IMR-90 (cell line): ENCODE measurements at regions not wholly inside any gene's neighbourhood (a gene's known extent, or its start where the extent isn't known, plus 50 kb on each side); places are given as distances from the start of the nearest gene placed in this dataset.

Experiments
- ATAC-seq: fragments of 200-7000 bp; cut with Tn5 transposase; 2 replicates; pipeline ENCODE4 v1.9.1; 2020; ENCODE audit warnings: low read depth, mild to moderate bottlenecking, moderate library complexity
- BruUV-seq: library from RNA; stranded (reverse); fragments of 400-500 nt; replicated peaks from 2 replicates; lab custom pipeline; 2021; lab: Mats Ljungman, UMichigan
- CTCF ChIA-PET: fragments of 300-600 bp; formaldehyde crosslinking; extraction: SDS; loops from one replicate; lab custom pipeline; 2021; ENCODE audit warnings: antibody characterized with exemption; lab: Yijun Ruan, JAX
- POLR2A ChIA-PET: fragments of 300-600 bp; sonication (Branson Sonifier 250); formaldehyde crosslinking; loops from one replicate; lab custom pipeline; 2022; ENCODE audit warnings: antibody characterized with exemption; ENCODE audit not compliant: unreplicated experiment; lab: Charles Lee
- DNase-seq: peaks from one replicate; pipeline ENCODE4 v3.0.0; 2013
- H2AFZ ChIP-seq: replicated peaks from 2 replicates; pipeline ENCODE3; 2013; ENCODE audit warnings: low read length, mild to moderate bottlenecking; ENCODE audit not compliant: poor library complexity
- H2AK5ac ChIP-seq: 2 replicates; pipeline ENCODE4 v1.6.1; 2013; ENCODE audit warnings: low read depth, low read length, inconsistent platforms
- H2AK9ac ChIP-seq: replicated peaks from 2 replicates; pipeline ENCODE3; 2013; ENCODE audit warnings: mild to moderate bottlenecking, low read depth, low read length, moderate library complexity; ENCODE audit not compliant: poor library complexity
- H2BK120ac ChIP-seq: 2 replicates; pipeline ENCODE4 v1.6.1; 2013; ENCODE audit warnings: low read depth, low read length, inconsistent platforms
- H2BK15ac ChIP-seq: 3 replicates; pipeline ENCODE4 v1.6.1; 2013; ENCODE audit warnings: low read depth, low read length, inconsistent platforms
- H2BK20ac ChIP-seq: 2 replicates; pipeline ENCODE4 v1.6.1; 2013; ENCODE audit warnings: low read depth, mild to moderate bottlenecking, inconsistent platforms, low read length, moderate library complexity
- H2BK5ac ChIP-seq: 2 replicates; pipeline ENCODE4 v1.6.1; 2013; ENCODE audit warnings: mild to moderate bottlenecking, low read depth, low read length, inconsistent platforms; ENCODE audit not compliant: poor library complexity, severe bottlenecking
- H3K14ac ChIP-seq: replicated peaks from 2 replicates; pipeline ENCODE4 v1.6.1; 2013; ENCODE audit warnings: low read depth, low read length, inconsistent platforms
- H3K18ac ChIP-seq: 2 replicates; pipeline ENCODE4 v1.6.1; 2013; ENCODE audit warnings: low read depth, low read length, control low read depth
- H3K23ac ChIP-seq: 2 replicates; pipeline ENCODE4 v1.6.1; 2013; ENCODE audit warnings: low read depth, low read length, inconsistent platforms
- H3K27ac ChIP-seq: 2 replicates; pipeline ENCODE4 v1.5.1; 2013; ENCODE audit warnings: mild to moderate bottlenecking, control low read depth, low read length; ENCODE audit not compliant: insufficient read depth
- H3K27me3 ChIP-seq: 2 replicates; pipeline ENCODE4 v1.6.1; 2013; ENCODE audit warnings: low read length; ENCODE audit not compliant: control insufficient read depth, insufficient read depth
- H3K36me3 ChIP-seq: 2 replicates; pipeline ENCODE4 v1.6.1; 2013; ENCODE audit warnings: low read length, mixed read lengths; ENCODE audit not compliant: control insufficient read depth, insufficient read depth
- H3K4ac ChIP-seq: 2 replicates; pipeline ENCODE4 v1.6.1; 2013; ENCODE audit warnings: low read depth, low read length, inconsistent platforms
- H3K4me1 ChIP-seq: 2 replicates; pipeline ENCODE4 v1.6.1; 2013; ENCODE audit warnings: low read length, mixed read lengths; ENCODE audit not compliant: control insufficient read depth, insufficient read depth
- H3K4me2 ChIP-seq: 2 replicates; pipeline ENCODE4 v1.6.1; 2013; ENCODE audit warnings: low read depth, mild to moderate bottlenecking, control low read depth, low read length, moderate library complexity
- H3K4me3 ChIP-seq: 2 replicates; pipeline ENCODE4 v1.5.1; 2013; ENCODE audit warnings: low read depth, mild to moderate bottlenecking, control low read depth, low read length, moderate library complexity; ENCODE audit not compliant: insufficient read depth
- H3K56ac ChIP-seq: 2 replicates; pipeline ENCODE4 v1.6.1; 2013; ENCODE audit warnings: low read length, inconsistent platforms; ENCODE audit not compliant: insufficient read depth; ENCODE audit errors: extremely low read depth
- H3K79me1 ChIP-seq, 2 experiments: 2 replicates each; pipeline ENCODE4 v1.6.1; 2013; ENCODE audit warnings: low read length in 2 of 2, inconsistent platforms in 1 of 2, low read depth in 1 of 2
- H3K9ac ChIP-seq: 2 replicates; pipeline ENCODE4 v1.6.1; 2013; ENCODE audit warnings: low read depth, low read length, control low read depth
- H3K9me1 ChIP-seq: 2 replicates; pipeline ENCODE4 v1.6.1; 2013; ENCODE audit warnings: low read length, inconsistent platforms; ENCODE audit not compliant: insufficient read depth
- H3K9me3 ChIP-seq: 2 replicates; pipeline ENCODE4 v1.6.1; 2013; ENCODE audit warnings: low read length; ENCODE audit not compliant: control insufficient read depth, insufficient read depth
- H4K20me1 ChIP-seq: 2 replicates; pipeline ENCODE4 v1.6.1; 2013; ENCODE audit warnings: low read length, inconsistent platforms; ENCODE audit not compliant: insufficient read depth
- H4K5ac ChIP-seq: 2 replicates; pipeline ENCODE4 v1.6.1; 2013; ENCODE audit warnings: mild to moderate bottlenecking, low read depth, low read length, control low read depth
- H4K8ac ChIP-seq, 2 experiments: 2 replicates each; pipeline ENCODE4 v1.6.1; 2013; ENCODE audit warnings: low read depth in 2 of 2, low read length in 2 of 2, control low read depth in 1 of 2, inconsistent platforms in 1 of 2
- H4K91ac ChIP-seq: 2 replicates; pipeline ENCODE4 v1.6.1; 2013; ENCODE audit warnings: low read depth, low read length, inconsistent platforms; ENCODE audit not compliant: insufficient read depth
- CEBPB ChIP-seq: IDR thresholded peaks from 2 replicates; pipeline ENCODE4 v1.6.1; 2012; ENCODE audit warnings: low read depth, low read length, improper control_type of control experiment
- CHD1 ChIP-seq: IDR thresholded peaks from 2 replicates; pipeline ENCODE4 v1.6.1; 2012; ENCODE audit warnings: low read depth, low read length, improper control_type of control experiment
- CTCF ChIP-seq: conservative IDR thresholded peaks from 2 replicates; pipeline ENCODE4 v1.5.1; 2012; ENCODE audit warnings: mild to moderate bottlenecking, low read depth, low read length, improper control_type of control experiment
- ELK1 ChIP-seq: fragments of 150-350 bp; IDR thresholded peaks from 2 replicates; pipeline ENCODE4 v1.6.1; 2016; ENCODE audit warnings: low read depth, mild to moderate bottlenecking, low read length, moderate library complexity, borderline replicate concordance
- MAFK ChIP-seq: IDR thresholded peaks from 2 replicates; pipeline ENCODE4 v1.6.1; 2012; ENCODE audit warnings: low read depth, low read length, improper control_type of control experiment
- MAZ ChIP-seq: IDR thresholded peaks from 2 replicates; pipeline ENCODE4 v1.6.1; 2012; ENCODE audit warnings: low read depth, mild to moderate bottlenecking, low read length, improper control_type of control experiment, moderate library complexity, borderline replicate concordance
- MXI1 ChIP-seq: IDR thresholded peaks from 2 replicates; pipeline ENCODE4 v1.6.1; 2012; ENCODE audit warnings: low read depth, mild to moderate bottlenecking, low read length, moderate library complexity, borderline replicate concordance
- NFE2L2 ChIP-seq: fragments of 150-350 bp; IDR thresholded peaks from 2 replicates; pipeline ENCODE4 v1.6.1; 2016; ENCODE audit warnings: low read depth, mild to moderate bottlenecking, low read length
- POLR2A ChIP-seq: IDR thresholded peaks from 2 replicates; pipeline ENCODE4 v1.6.1; 2012; ENCODE audit warnings: mild to moderate bottlenecking, low read depth, low read length
- RAD21 ChIP-seq: IDR thresholded peaks from 2 replicates; pipeline ENCODE4 v1.6.1; 2012; ENCODE audit warnings: low read length, improper control_type of control experiment
- RCOR1 ChIP-seq: IDR thresholded peaks from 2 replicates; pipeline ENCODE4 v1.6.1; 2012; ENCODE audit warnings: mild to moderate bottlenecking, low read length, improper control_type of control experiment; ENCODE audit not compliant: insufficient replicate concordance
- RFX5 ChIP-seq: IDR thresholded peaks from 2 replicates; pipeline ENCODE4 v1.8.0; 2012; ENCODE audit warnings: low read depth, mild to moderate bottlenecking, low read length, moderate library complexity
- SMC3 ChIP-seq: fragments of 150-350 bp; IDR thresholded peaks from 2 replicates; pipeline ENCODE4 v1.6.1; 2016; ENCODE audit warnings: low read depth, mild to moderate bottlenecking, antibody characterized with exemption, low read length, moderate library complexity
- USF2 ChIP-seq: fragments of 150-350 bp; IDR thresholded peaks from 2 replicates; pipeline ENCODE4 v1.6.1; 2017; ENCODE audit warnings: mild to moderate bottlenecking, antibody characterized with exemption, low read length, low read depth
- WGBS, 2 experiments: methylation state at CpG; one replicate each; pipeline versions ENCODE4 v1.1.5 to v1.1.7; 2013; ENCODE audit warnings: missing lambda C conversion rate in 2 of 2; ENCODE audit not compliant: insufficient read length in 1 of 2; ENCODE audit errors: extremely low coverage in 2 of 2; 5-methylcytosine and 5-hydroxymethylcytosine counted together
- dilution Hi-C: fragments of 300-500 bp; cut with HindIII; formaldehyde crosslinking; loops from one replicate; pipeline ENCODE4 v1.14.3; 2018; ENCODE audit warnings: low sequenced_read_pairs; ENCODE audit not compliant: unreplicated experiment
- in situ Hi-C: fragments of 300-500 bp; cut with MboI; formaldehyde crosslinking; loops from 3 replicates; pipeline ENCODE4 v1.14.3; 2019; ENCODE audit warnings: low sequenced_read_pairs, inconsistent platforms, mixed read lengths
- intact Hi-C: fragments of 100-400 bp; cut with micrococcal nuclease; formaldehyde crosslinking; loops from 2 replicates; pipeline ENCODE4 v1.10.0; 2022

GRCh38 chr2:236811062-236811656, 241.5 kb downstream of the ACKR3 start:
- H3K27ac ChIP-seq = no peak overlapping the region
- no peak overlapping the region for H2AK9ac ChIP-seq
- H3K27me3 ChIP-seq = no peaks in the 10 kb centered on the region; the same call in 1 of the 2 replicates
- no peak overlapping the region for H2BK5ac ChIP-seq
- no peak overlapping the region for H3K14ac ChIP-seq
- H2AK5ac ChIP-seq = no peak overlapping the region
- H3K36me3 ChIP-seq = no peaks in the 10 kb centered on the region
- H3K4ac ChIP-seq = no peak overlapping the region
- dilution Hi-C loops (no loop called here), intact Hi-C loops (no loop called here), in situ Hi-C loops (no loop called here)
- BruUV-seq = no TSS peak
- H3K56ac ChIP-seq = no peak overlapping the region
- H3K23ac ChIP-seq = no peak overlapping the region
- WGBS, 2 experiments = 0% methylated on average over 1 of the region's 4 CpGs; no CpG with 5 or more reads in 1 of the 2 experiments
- no peak for ATAC-seq
- no peak overlapping the region for H4K8ac ChIP-seq
- no peaks in the 10 kb centered on the region for H4K20me1 ChIP-seq
- H3K4me2 ChIP-seq = 0 out of 2 replicates have a peak overlapping the region, but pooled peaks have one; percentile 9
- no peaks in the 10 kb centered on the region for H3K79me1 ChIP-seq
- peaks cover 15% of the 10 kb centered on the region for H3K9me3 ChIP-seq
- ChIA-PET CTCF (no interaction called here), POLR2A (no interaction called here)
- no peaks in the 10 kb centered on the region for H3K9me1 ChIP-seq
- no peak overlapping the region for H4K91ac ChIP-seq
- no peak overlapping the region for H2BK20ac ChIP-seq
- H3K4me1 ChIP-seq = no peaks in the 10 kb centered on the region
- H3K9ac ChIP-seq = no peak overlapping the region
- no peak overlapping the region for H2BK120ac ChIP-seq
- no peak overlapping the region for H3K4me3 ChIP-seq
- H4K5ac ChIP-seq = no peak overlapping the region
- DNase-seq = no peak
- no peak overlapping the region for H2BK15ac ChIP-seq
- no peak overlapping the region for H2AFZ ChIP-seq
- no peak overlapping the region for H3K18ac ChIP-seq
- TF ChIP-seq SMC3 = no peak
- no peak for TF ChIP-seq RAD21
- no peak for TF ChIP-seq CEBPB
- no peak for TF ChIP-seq RFX5
- no peak for TF ChIP-seq USF2
- TF ChIP-seq CHD1 = no peak
- no peak for TF ChIP-seq MXI1
- no peak for TF ChIP-seq ELK1
- TF ChIP-seq MAFK = no peak
- no peak for TF ChIP-seq CTCF
- TF ChIP-seq POLR2A = no peak
- TF ChIP-seq NFE2L2 = no peak
- no peak for TF ChIP-seq RCOR1
- no peak for TF ChIP-seq MAZ
